ENCODE measurements at regions not wholly inside any gene's neighbourhood (a gene's known extent, or its start where the extent isn't known, plus 50 kb on each side); places are given as distances from the start of the nearest gene placed in this dataset.

DNA sequence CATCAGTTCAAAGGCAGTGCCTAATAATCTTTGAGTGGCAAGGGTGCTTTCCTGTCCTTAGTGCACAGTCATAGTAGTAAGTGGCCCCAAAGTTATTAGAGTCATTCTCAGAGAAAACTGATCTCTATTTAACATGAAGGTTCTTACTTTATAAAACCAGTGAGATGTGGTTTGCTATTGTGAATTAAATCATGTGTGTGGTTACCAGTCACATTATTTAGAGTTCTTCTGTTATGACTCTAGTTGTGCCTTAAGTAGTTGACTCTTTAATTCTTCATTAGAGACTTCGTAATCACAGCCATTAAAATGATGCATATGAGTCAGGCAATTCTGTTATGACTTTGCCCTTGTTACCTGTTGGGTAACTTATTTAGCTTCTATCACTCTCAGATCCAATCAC lies 1392.9 kb upstream of the ACVR2A start:
- no peak for TF ChIP-seq EZH2 (IDR thresholded peaks at IDR 0.05; ENCODE audit: borderline replicate concordance, low read depth, low read length, poor library complexity, severe bottlenecking)
- TF ChIP-seq, protein P1, sequence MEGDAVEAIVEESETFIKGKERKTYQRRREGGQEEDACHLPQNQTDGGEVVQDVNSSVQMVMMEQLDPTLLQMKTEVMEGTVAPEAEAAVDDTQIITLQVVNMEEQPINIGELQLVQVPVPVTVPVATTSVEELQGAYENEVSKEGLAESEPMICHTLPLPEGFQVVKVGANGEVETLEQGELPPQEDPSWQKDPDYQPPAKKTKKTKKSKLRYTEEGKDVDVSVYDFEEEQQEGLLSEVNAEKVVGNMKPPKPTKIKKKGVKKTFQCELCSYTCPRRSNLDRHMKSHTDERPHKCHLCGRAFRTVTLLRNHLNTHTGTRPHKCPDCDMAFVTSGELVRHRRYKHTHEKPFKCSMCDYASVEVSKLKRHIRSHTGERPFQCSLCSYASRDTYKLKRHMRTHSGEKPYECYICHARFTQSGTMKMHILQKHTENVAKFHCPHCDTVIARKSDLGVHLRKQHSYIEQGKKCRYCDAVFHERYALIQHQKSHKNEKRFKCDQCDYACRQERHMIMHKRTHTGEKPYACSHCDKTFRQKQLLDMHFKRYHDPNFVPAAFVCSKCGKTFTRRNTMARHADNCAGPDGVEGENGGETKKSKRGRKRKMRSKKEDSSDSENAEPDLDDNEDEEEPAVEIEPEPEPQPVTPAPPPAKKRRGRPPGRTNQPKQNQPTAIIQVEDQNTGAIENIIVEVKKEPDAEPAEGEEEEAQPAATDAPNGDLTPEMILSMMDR (conservative IDR thresholded peaks at IDR 0.05; ENCODE audit: low read depth, low read length): no peak
- Histone ChIP-seq H3K4me3 (ENCODE audit: low read depth, low read length, poor library complexity, severe bottlenecking) (no peak overlapping the region), H3K27me3 (replicated peaks; ENCODE audit: insufficient read depth, low read depth, low read length, poor library complexity) (no peaks in the 10 kb centered on the region), H3K9me3 (ENCODE audit: low read depth, low read length, poor library complexity, severe bottlenecking) (no peaks in the 10 kb centered on the region), H3K36me3 (ENCODE audit: insufficient read depth, low read length, poor library complexity, severe bottlenecking) (no peaks in the 10 kb centered on the region), H3K4me1 (ENCODE audit: insufficient read depth, low read length, poor library complexity, severe bottlenecking) (no peaks in the 10 kb centered on the region), H3K27ac (ENCODE audit: low read depth, low read length, poor library complexity, severe bottlenecking) (no peak overlapping the region)
- BruUV-seq (replicated peaks): no TSS peak
- ChIA-PET POLR2A (ENCODE audit: low non-redundant PET) (no interaction called here), CTCF (no interaction called here)
- intact Hi-C loops (cut with micrococcal nuclease; ENCODE audit: unreplicated experiment): no loop called here
- DNase-seq (ENCODE audit: low spot score): no peak

GRCh38 chr2:146450131-146450530 lies 1394.7 kb upstream of the ACVR2A start:
- no peaks in the 10 kb centered on the region for H3K36me3 ChIP-seq (ENCODE audit: insufficient read depth, low read length, poor library complexity, severe bottlenecking)
- TF ChIP-seq, protein P1 (conservative IDR thresholded peaks at IDR 0.05; ENCODE audit: low read depth, low read length): no peak
- no peak for TF ChIP-seq EZH2 (IDR thresholded peaks at IDR 0.05; ENCODE audit: borderline replicate concordance, low read depth, low read length, poor library complexity, severe bottlenecking)
- ChIA-PET CTCF (no interaction called here), POLR2A (ENCODE audit: low non-redundant PET) (no interaction called here)
- no TSS peak for BruUV-seq (replicated peaks)
- no peak overlapping the region for H3K27ac ChIP-seq (ENCODE audit: low read depth, low read length, poor library complexity, severe bottlenecking)
- no peak for DNase-seq (ENCODE audit: low spot score)
- no peaks in the 10 kb centered on the region for H3K27me3 ChIP-seq (replicated peaks; ENCODE audit: insufficient read depth, low read depth, low read length, poor library complexity)
- no peak overlapping the region for H3K4me3 ChIP-seq (ENCODE audit: low read depth, low read length, poor library complexity, severe bottlenecking)
- intact Hi-C loops (cut with micrococcal nuclease; ENCODE audit: unreplicated experiment): no loop called here
- no peaks in the 10 kb centered on the region for H3K4me1 ChIP-seq (ENCODE audit: insufficient read depth, low read length, poor library complexity, severe bottlenecking)
- H3K9me3 ChIP-seq (ENCODE audit: low read depth, low read length, poor library complexity, severe bottlenecking): no peaks in the 10 kb centered on the region

DNA sequence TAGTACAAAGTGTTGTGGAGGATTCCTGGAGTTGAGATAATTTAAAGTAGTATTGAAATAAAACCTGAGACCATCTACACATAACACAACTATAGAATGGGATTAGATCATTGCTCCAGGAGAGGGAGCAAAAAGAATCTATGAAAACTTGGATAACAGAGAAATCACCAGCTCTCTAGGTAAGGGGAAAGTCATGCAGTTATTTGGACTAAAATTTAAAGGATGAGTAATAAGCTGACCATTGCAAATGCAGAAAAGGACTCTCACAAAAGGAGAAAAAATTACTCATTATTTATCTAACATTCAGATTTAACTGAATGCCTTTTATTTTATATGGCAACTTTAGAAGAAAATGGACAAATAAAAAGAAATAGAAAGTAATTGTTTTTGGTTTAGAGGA lies 1399.8 kb upstream of the ACVR2A start:
- Histone ChIP-seq H3K27me3 (replicated peaks; ENCODE audit: insufficient read depth, low read depth, low read length, poor library complexity) (no peaks in the 10 kb centered on the region), H3K36me3 (ENCODE audit: insufficient read depth, low read length, poor library complexity, severe bottlenecking) (no peaks in the 10 kb centered on the region), H3K27ac (ENCODE audit: low read depth, low read length, poor library complexity, severe bottlenecking) (no peak overlapping the region), H3K4me1 (ENCODE audit: insufficient read depth, low read length, poor library complexity, severe bottlenecking) (no peaks in the 10 kb centered on the region), H3K4me3 (ENCODE audit: low read depth, low read length, poor library complexity, severe bottlenecking) (no peak overlapping the region), H3K9me3 (ENCODE audit: low read depth, low read length, poor library complexity, severe bottlenecking) (no peaks in the 10 kb centered on the region)
- TF ChIP-seq EZH2 (IDR thresholded peaks at IDR 0.05; ENCODE audit: borderline replicate concordance, low read depth, low read length, poor library complexity, severe bottlenecking): no peak
- TF ChIP-seq, protein P1 (conservative IDR thresholded peaks at IDR 0.05; ENCODE audit: low read depth, low read length): no peak
- CTCF ChIA-PET: no interaction called here
- POLR2A ChIA-PET (ENCODE audit: low non-redundant PET): no interaction called here
- BruUV-seq (replicated peaks): no TSS peak
- no peak for DNase-seq (ENCODE audit: low spot score)
- intact Hi-C loops (cut with micrococcal nuclease; ENCODE audit: unreplicated experiment): no loop called here
